ENCODE measurements at regions not wholly inside any gene's neighbourhood (a gene's known extent, or its start where the extent isn't known, plus 50 kb on each side); places are given as distances from the start of the nearest gene placed in this dataset.
A peak's percentile ranks its signal among the peaks of the same experiment; 100 is the strongest.

- no peak for DNase-seq
These were observed 61.4 kb downstream of the TM2D3 start for GRCh38 chr15:101590785-101591184.

- DNase-seq = no peak
These were observed 68.9 kb downstream of the TM2D3 start for GRCh38 chr15:101583284-101583683.

GRCh38 chr15:101580431-101580830, 71.8 kb downstream of the TM2D3 start:
- no peak for DNase-seq

GRCh38 chr15:101579631-101580163, 72.5 kb downstream of the TM2D3 start:
- DNase-seq = peak; percentile 92

GRCh38 chr15:101578443-101578894, 73.7 kb downstream of the TM2D3 start:
- DNase-seq = no peak

GRCh38 chr15:101573951-101574350, 78.2 kb downstream of the TM2D3 start:
- no peak for DNase-seq

GRCh38 chr15:101570241-101570640, 80.7 kb upstream of the PCSK6 start:
- no peak for DNase-seq

- no peak for DNase-seq
These were observed 79.5 kb upstream of the PCSK6 start for GRCh38 chr15:101568821-101569555.

GRCh38 chr15:101568309-101568708, 78.8 kb upstream of the PCSK6 start:
- DNase-seq = no peak

GRCh38 chr15:101566748-101567488, 77.4 kb upstream of the PCSK6 start:
- DNase-seq = no peak

- DNase-seq = no peak
These were observed 75.9 kb upstream of the PCSK6 start for GRCh38 chr15:101565377-101565776.

- no peak for DNase-seq
These were observed 73.8 kb upstream of the PCSK6 start for GRCh38 chr15:101563176-101563796.

- DNase-seq = no peak
These were observed 73.0 kb upstream of the PCSK6 start for GRCh38 chr15:101562428-101563059.

- DNase-seq = no peak
These were observed 72.0 kb upstream of the PCSK6 start for GRCh38 chr15:101561584-101561906.

- DNase-seq = no peak
These were observed 71.4 kb upstream of the PCSK6 start for GRCh38 chr15:101560722-101561583.

- no peak for DNase-seq
These were observed 70.4 kb upstream of the PCSK6 start for GRCh38 chr15:101559952-101560351.

GRCh38 chr15:101558221-101558941, 68.9 kb upstream of the PCSK6 start:
- DNase-seq = no peak

- no peak for DNase-seq
These were observed 66.8 kb upstream of the PCSK6 start for GRCh38 chr15:101556273-101556672.

GRCh38 chr15:101554115-101554915, 64.8 kb upstream of the PCSK6 start:
- no peak for DNase-seq

Measured in T1000 (cell line).